ENCODE measurements at regions not wholly inside any gene's neighbourhood (a gene's known extent, or its start where the extent isn't known, plus 50 kb on each side); places are given as distances from the start of the nearest gene placed in this dataset.

DNA sequence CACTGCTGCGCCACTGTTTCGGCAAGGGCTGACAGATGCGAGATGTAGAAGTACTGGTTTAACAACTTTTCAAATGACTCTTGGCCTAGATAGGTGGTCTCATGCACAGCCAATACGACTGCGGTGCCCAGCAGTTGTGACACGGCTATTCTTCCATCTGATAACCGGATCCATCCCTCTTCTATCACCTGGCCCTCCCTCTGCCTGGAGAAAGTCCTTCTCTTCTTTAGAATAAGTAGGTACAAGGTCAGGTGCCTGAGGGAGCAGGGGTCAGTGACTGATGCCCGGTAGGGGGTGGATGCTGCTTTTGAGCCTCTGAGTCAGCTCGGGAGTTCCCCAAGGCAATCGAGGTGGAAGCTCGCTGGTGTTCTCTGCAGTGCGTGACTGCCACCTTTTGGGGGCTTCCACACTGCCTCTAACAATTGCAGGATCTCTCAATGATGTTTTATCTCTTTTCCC, 166.8 kb upstream of the GRIK2 start:
- no peak overlapping the region for H4K8ac ChIP-seq (ENCODE audit: low read length)
- H2BK12ac ChIP-seq (ENCODE audit: low read length in 2 of 2): no peak overlapping the region
- no peaks in the 10 kb centered on the region for H3K79me1 ChIP-seq (replicated peaks; ENCODE audit: low read length, poor library complexity, severe bottlenecking)
- peak overlapping the region; percentile 32 for H4K91ac ChIP-seq (ENCODE audit: low read length)
- no peak overlapping the region for H2BK5ac ChIP-seq (ENCODE audit: low read depth, low read length, poor library complexity, severe bottlenecking)
- 53% methylated on average over 12 of the region's 12 CpGs for WGBS
- H3K36me3 ChIP-seq (ENCODE audit: control insufficient read depth in 1 of 2, insufficient read depth in 2 of 2, low read depth in 1 of 2, low read length in 2 of 2): no peaks in the 10 kb centered on the region
- no peak overlapping the region for H2AK5ac ChIP-seq (ENCODE audit: low read length, severe bottlenecking)
- H3K9ac ChIP-seq (ENCODE audit: low read length): no peak overlapping the region
- H3K4me3 ChIP-seq (ENCODE audit: insufficient read depth in 1 of 2, low read depth in 1 of 2, low read length in 2 of 2): no peak overlapping the region
- H3K23ac ChIP-seq (ENCODE audit: low read length in 2 of 2): no peak overlapping the region
- peaks cover 20% of the 10 kb centered on the region for H3K9me3 ChIP-seq (ENCODE audit: control insufficient read depth, low read length)
- H3K14ac ChIP-seq (ENCODE audit: low read length in 2 of 2): no peak overlapping the region
- H3K4me1 ChIP-seq (ENCODE audit: control insufficient read depth, insufficient read depth, low read depth, low read length): no peaks in the 10 kb centered on the region
- H3K4ac ChIP-seq (ENCODE audit: low read depth in 1 of 2, low read length in 2 of 2): no peak overlapping the region
- H2AFZ ChIP-seq (ENCODE audit: low read depth, low read length): no peak overlapping the region
- no peak overlapping the region for H3K18ac ChIP-seq (ENCODE audit: low read depth in 1 of 2, low read length in 2 of 2)
- no peak overlapping the region for H3K27ac ChIP-seq (ENCODE audit: low read length, poor library complexity, severe bottlenecking)
- no peaks in the 10 kb centered on the region for H3K27me3 ChIP-seq (ENCODE audit: control insufficient read depth in 1 of 2, insufficient read depth in 1 of 2, low read length in 2 of 2)
- no peak overlapping the region for H2BK15ac ChIP-seq (ENCODE audit: low read depth, poor library complexity, severe bottlenecking)
- peak; percentile 65 for DNase-seq
- H3K4me2 ChIP-seq (ENCODE audit: low read length, poor library complexity, severe bottlenecking): no peak overlapping the region
- H2BK120ac ChIP-seq (ENCODE audit: low read depth, low read length): no peak overlapping the region

DNA sequence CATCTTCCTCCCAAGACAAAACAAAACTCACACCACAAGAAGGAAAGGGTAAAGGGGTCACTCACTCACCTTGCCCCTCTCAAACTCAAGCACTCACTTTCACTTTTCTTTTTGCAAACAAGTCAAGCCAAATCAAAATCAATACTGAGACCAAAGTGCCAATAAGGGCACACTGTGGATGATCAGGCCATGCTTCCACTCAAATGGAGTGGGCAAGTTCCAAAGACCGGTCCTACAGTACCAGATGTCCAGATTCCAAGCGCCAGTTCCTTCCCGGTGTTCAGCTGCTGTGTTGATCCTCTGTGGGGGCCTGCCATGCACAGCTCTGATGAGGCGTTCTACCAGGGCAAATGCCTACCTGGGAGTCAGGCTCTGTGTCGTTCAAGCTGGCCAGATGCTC, 162.6 kb upstream of the GRIK2 start:
- H2AK5ac ChIP-seq (ENCODE audit: low read length, severe bottlenecking): no peak overlapping the region
- 96% methylated on average over 5 of the region's 5 CpGs for WGBS
- H3K4me1 ChIP-seq (ENCODE audit: control insufficient read depth, insufficient read depth, low read depth, low read length): no peaks in the 10 kb centered on the region
- no peak overlapping the region for H3K4me3 ChIP-seq (ENCODE audit: insufficient read depth in 1 of 2, low read depth in 1 of 2, low read length in 2 of 2)
- no peak overlapping the region for H2BK120ac ChIP-seq (ENCODE audit: low read depth, low read length)
- no peak overlapping the region for H3K4ac ChIP-seq (ENCODE audit: low read depth in 1 of 2, low read length in 2 of 2)
- H3K18ac ChIP-seq (ENCODE audit: low read depth in 1 of 2, low read length in 2 of 2): no peak overlapping the region
- H3K9ac ChIP-seq (ENCODE audit: low read length): no peak overlapping the region
- H4K8ac ChIP-seq (ENCODE audit: low read length): no peak overlapping the region
- no peak overlapping the region for H2BK5ac ChIP-seq (ENCODE audit: low read depth, low read length, poor library complexity, severe bottlenecking)
- H3K36me3 ChIP-seq (ENCODE audit: control insufficient read depth in 1 of 2, insufficient read depth in 2 of 2, low read depth in 1 of 2, low read length in 2 of 2): no peaks in the 10 kb centered on the region
- H3K23ac ChIP-seq (ENCODE audit: low read length in 2 of 2): no peak overlapping the region
- H3K14ac ChIP-seq (ENCODE audit: low read length in 2 of 2): no peak overlapping the region
- no peak overlapping the region for H2BK12ac ChIP-seq (ENCODE audit: low read length in 2 of 2)
- no peak overlapping the region for H3K4me2 ChIP-seq (ENCODE audit: low read length, poor library complexity, severe bottlenecking)
- peaks cover 7% of the 10 kb centered on the region for H3K9me3 ChIP-seq (ENCODE audit: control insufficient read depth, low read length)
- no peak overlapping the region for H2AFZ ChIP-seq (ENCODE audit: low read depth, low read length)
- no peak for DNase-seq
- no peaks in the 10 kb centered on the region for H3K79me1 ChIP-seq (replicated peaks; ENCODE audit: low read length, poor library complexity, severe bottlenecking)
- no peaks in the 10 kb centered on the region for H3K27me3 ChIP-seq (ENCODE audit: control insufficient read depth in 1 of 2, insufficient read depth in 1 of 2, low read length in 2 of 2)
- no peak overlapping the region for H3K27ac ChIP-seq (ENCODE audit: low read length, poor library complexity, severe bottlenecking)
- H4K91ac ChIP-seq (ENCODE audit: low read length): no peak overlapping the region
- H2BK15ac ChIP-seq (ENCODE audit: low read depth, poor library complexity, severe bottlenecking): no peak overlapping the region

DNA sequence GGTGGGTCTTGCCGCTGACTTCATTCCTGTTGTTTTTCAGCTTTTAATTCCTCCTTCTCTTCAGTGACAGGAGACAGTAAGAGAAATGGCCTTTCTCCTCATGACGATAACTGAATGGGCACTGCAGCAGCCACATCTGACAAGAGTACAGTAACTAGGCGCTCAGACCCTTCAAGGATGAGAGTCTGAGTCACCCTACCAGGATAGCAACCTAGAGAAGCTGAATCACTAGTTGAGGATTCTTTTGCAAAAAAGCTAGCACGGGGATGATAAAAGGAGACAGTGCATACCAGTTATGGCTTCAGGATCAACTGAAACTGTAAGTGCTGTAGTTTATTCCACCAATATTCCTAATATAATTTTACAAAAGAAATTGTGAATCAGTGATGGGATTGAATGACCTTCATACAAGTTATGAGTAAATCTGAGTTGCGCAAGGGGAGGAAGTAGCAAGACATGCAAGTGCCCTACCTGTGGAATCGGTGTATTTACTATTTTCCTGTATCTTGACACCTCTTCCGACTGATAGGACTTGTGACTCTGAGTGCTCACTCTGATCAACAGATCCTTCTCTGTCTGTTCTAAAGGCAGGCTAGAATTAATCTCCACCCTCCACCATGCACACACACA, 161.8 kb upstream of the GRIK2 start:
- WGBS: 95% methylated on average over 6 of the region's 7 CpGs
- no peak overlapping the region for H3K14ac ChIP-seq (ENCODE audit: low read length in 2 of 2)
- H2BK5ac ChIP-seq (ENCODE audit: low read depth, low read length, poor library complexity, severe bottlenecking): no peak overlapping the region
- H3K4ac ChIP-seq (ENCODE audit: low read depth in 1 of 2, low read length in 2 of 2): no peak overlapping the region
- no peaks in the 10 kb centered on the region for H3K36me3 ChIP-seq (ENCODE audit: control insufficient read depth in 1 of 2, insufficient read depth in 2 of 2, low read depth in 1 of 2, low read length in 2 of 2)
- H4K91ac ChIP-seq (ENCODE audit: low read length): no peak overlapping the region
- H3K4me3 ChIP-seq (ENCODE audit: insufficient read depth in 1 of 2, low read depth in 1 of 2, low read length in 2 of 2): no peak overlapping the region
- H2BK12ac ChIP-seq (ENCODE audit: low read length in 2 of 2): no peak overlapping the region
- no peaks in the 10 kb centered on the region for H3K4me1 ChIP-seq (ENCODE audit: control insufficient read depth, insufficient read depth, low read depth, low read length)
- H3K79me1 ChIP-seq (replicated peaks; ENCODE audit: low read length, poor library complexity, severe bottlenecking): no peaks in the 10 kb centered on the region
- no peak overlapping the region for H2AK5ac ChIP-seq (ENCODE audit: low read length, severe bottlenecking)
- no peak overlapping the region for H2BK15ac ChIP-seq (ENCODE audit: low read depth, poor library complexity, severe bottlenecking)
- peaks cover 7% of the 10 kb centered on the region for H3K9me3 ChIP-seq (ENCODE audit: control insufficient read depth, low read length)
- no peak overlapping the region for H3K27ac ChIP-seq (ENCODE audit: low read length, poor library complexity, severe bottlenecking)
- no peak overlapping the region for H4K8ac ChIP-seq (ENCODE audit: low read length)
- H3K27me3 ChIP-seq (ENCODE audit: control insufficient read depth in 1 of 2, insufficient read depth in 1 of 2, low read length in 2 of 2): no peaks in the 10 kb centered on the region
- H2BK120ac ChIP-seq (ENCODE audit: low read depth, low read length): no peak overlapping the region
- H3K18ac ChIP-seq (ENCODE audit: low read depth in 1 of 2, low read length in 2 of 2): no peak overlapping the region
- no peak overlapping the region for H3K23ac ChIP-seq (ENCODE audit: low read length in 2 of 2)
- H3K4me2 ChIP-seq (ENCODE audit: low read length, poor library complexity, severe bottlenecking): no peak overlapping the region
- no peak overlapping the region for H2AFZ ChIP-seq (ENCODE audit: low read depth, low read length)
- DNase-seq: no peak
- no peak overlapping the region for H3K9ac ChIP-seq (ENCODE audit: low read length)

DNA sequence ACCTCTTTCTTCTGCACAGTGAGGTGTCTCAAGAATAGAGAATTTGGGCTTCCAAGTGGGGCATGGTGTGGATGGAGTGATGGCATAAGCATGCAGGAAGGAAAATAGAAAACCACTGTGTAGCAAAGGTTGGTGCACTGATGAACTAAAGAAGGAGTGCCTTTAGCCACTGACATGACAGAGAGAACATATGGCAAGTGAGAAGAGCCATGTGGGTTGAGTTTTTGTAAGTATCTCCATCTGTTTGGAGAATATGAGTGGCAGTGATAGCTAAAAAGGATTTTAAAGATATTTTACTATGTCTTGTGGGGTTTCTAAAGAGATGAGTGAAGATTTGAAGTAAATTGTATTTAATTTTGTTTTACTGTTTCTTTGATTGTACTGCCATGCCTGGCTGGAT, 160.5 kb upstream of the GRIK2 start:
- H3K36me3 ChIP-seq (ENCODE audit: control insufficient read depth in 1 of 2, insufficient read depth in 2 of 2, low read depth in 1 of 2, low read length in 2 of 2): no peaks in the 10 kb centered on the region
- H2AK5ac ChIP-seq (ENCODE audit: low read length, severe bottlenecking): no peak overlapping the region
- H2BK12ac ChIP-seq (ENCODE audit: low read length in 2 of 2): no peak overlapping the region
- H3K18ac ChIP-seq (ENCODE audit: low read depth in 1 of 2, low read length in 2 of 2): no peak overlapping the region
- no peak overlapping the region for H3K4ac ChIP-seq (ENCODE audit: low read depth in 1 of 2, low read length in 2 of 2)
- no peak overlapping the region for H2BK120ac ChIP-seq (ENCODE audit: low read depth, low read length)
- H3K23ac ChIP-seq (ENCODE audit: low read length in 2 of 2): no peak overlapping the region
- H3K9ac ChIP-seq (ENCODE audit: low read length): no peak overlapping the region
- no peak for DNase-seq
- H3K79me1 ChIP-seq (replicated peaks; ENCODE audit: low read length, poor library complexity, severe bottlenecking): no peaks in the 10 kb centered on the region
- H3K27me3 ChIP-seq (ENCODE audit: control insufficient read depth in 1 of 2, insufficient read depth in 1 of 2, low read length in 2 of 2): no peaks in the 10 kb centered on the region
- H3K14ac ChIP-seq (ENCODE audit: low read length in 2 of 2): no peak overlapping the region
- no peak overlapping the region for H4K91ac ChIP-seq (ENCODE audit: low read length)
- H3K27ac ChIP-seq (ENCODE audit: low read length, poor library complexity, severe bottlenecking): no peak overlapping the region
- no peak overlapping the region for H2BK5ac ChIP-seq (ENCODE audit: low read depth, low read length, poor library complexity, severe bottlenecking)
- H2BK15ac ChIP-seq (ENCODE audit: low read depth, poor library complexity, severe bottlenecking): no peak overlapping the region
- no peak overlapping the region for H3K4me2 ChIP-seq (ENCODE audit: low read length, poor library complexity, severe bottlenecking)
- no peaks in the 10 kb centered on the region for H3K4me1 ChIP-seq (ENCODE audit: control insufficient read depth, insufficient read depth, low read depth, low read length)
- no peak overlapping the region for H3K4me3 ChIP-seq (ENCODE audit: insufficient read depth in 1 of 2, low read depth in 1 of 2, low read length in 2 of 2)
- H3K9me3 ChIP-seq (ENCODE audit: control insufficient read depth, low read length): peaks cover 7% of the 10 kb centered on the region
- H4K8ac ChIP-seq (ENCODE audit: low read length): no peak overlapping the region
- H2AFZ ChIP-seq (ENCODE audit: low read depth, low read length): no peak overlapping the region

All from mesenchymal stem cell (in vitro differentiated cells and primary cell).